CD14-positive monocyte (primary cell): ENCODE measurements at regions not wholly inside any gene's neighbourhood (a gene's known extent, or its start where the extent isn't known, plus 50 kb on each side); places are given as distances from the start of the nearest gene placed in this dataset.

Experiments used
- DNase-seq, 3 donors: peaks; one replicate each; pipeline ENCODE4 v3.0.0-alpha.2; 2011 to 2022
- H2AFZ ChIP-seq: 2 replicates; pipeline ENCODE4 v1.6.0; 2012; ENCODE audit warnings: mild to moderate bottlenecking, low read depth, low read length, inconsistent platforms; ENCODE audit not compliant: insufficient read depth, poor library complexity, severe bottlenecking
- H3K27ac ChIP-seq, 2 donors: 1 replicate in 1 of 2; 2 replicates in 1 of 2; pipeline ENCODE4 v1.5.1; 2012 to 2013; ENCODE audit warnings: low read length in 2 of 2, control low read depth in 1 of 2, inconsistent platforms in 1 of 2, low read depth in 1 of 2, mild to moderate bottlenecking in 1 of 2
- H3K27me3 ChIP-seq, 2 donors: one replicate each; pipeline versions ENCODE4 v1.6.0 to v1.6.1; 2011 to 2013; ENCODE audit warnings: low read length in 2 of 2; ENCODE audit not compliant: control insufficient read depth in 2 of 2, insufficient read depth in 2 of 2
- H3K36me3 ChIP-seq, 2 donors: replicated peaks in 1 of 2; 1 replicate in 1 of 2; 2 replicates in 1 of 2; pipeline versions ENCODE4 v1.5.1 to v1.6.1; 2012 to 2013; ENCODE audit warnings: low read length in 2 of 2, control low read depth in 1 of 2, inconsistent platforms in 1 of 2, mild to moderate bottlenecking in 1 of 2; ENCODE audit not compliant: insufficient read depth in 2 of 2, control insufficient read depth in 1 of 2
- H3K4me1 ChIP-seq, 2 donors: 1 replicate in 1 of 2; 2 replicates in 1 of 2; pipeline versions ENCODE4 v1.5.1 to v1.6.1; 2012 to 2013; ENCODE audit warnings: low read length in 2 of 2, control low read depth in 1 of 2, inconsistent platforms in 1 of 2, mild to moderate bottlenecking in 1 of 2, moderate library complexity in 1 of 2; ENCODE audit not compliant: insufficient read depth in 2 of 2, control insufficient read depth in 1 of 2
- H3K4me2 ChIP-seq: replicated peaks from 2 replicates; pipeline ENCODE3; 2012; ENCODE audit warnings: low read length, moderate library complexity, mild to moderate bottlenecking; ENCODE audit not compliant: poor library complexity, severe bottlenecking; ENCODE audit errors: extremely low read depth
- H3K4me3 ChIP-seq, 3 experiments: fragments of 200-600 bp in 1 of 3; sonication (generic) in 1 of 3; replicated peaks in 1 of 3; 1 replicate in 2 of 3; 2 replicates in 1 of 3; pipeline ENCODE4 v1.5.1; 2011 to 2013; ENCODE audit warnings: low read length in 3 of 3, mild to moderate bottlenecking in 3 of 3, control low read depth in 2 of 3, low read depth in 2 of 3, inconsistent platforms in 1 of 3, moderate library complexity in 1 of 3
- H3K79me2 ChIP-seq: 2 replicates; pipeline ENCODE4 v1.6.0; 2012; ENCODE audit warnings: mild to moderate bottlenecking, control low read depth, inconsistent platforms, low read length, moderate library complexity; ENCODE audit not compliant: insufficient read depth
- H3K9ac ChIP-seq: 2 replicates; pipeline ENCODE4 v1.6.0; 2017; ENCODE audit warnings: low read length, mild to moderate bottlenecking; ENCODE audit not compliant: insufficient read depth, poor library complexity, severe bottlenecking
- H3K9me3 ChIP-seq, 2 donors: replicated peaks in 1 of 2; 1 replicate in 1 of 2; 2 replicates in 1 of 2; pipeline versions ENCODE4 v1.5.1 to v1.6.1; 2012 to 2013; ENCODE audit warnings: low read length in 2 of 2, control low read depth in 1 of 2; ENCODE audit not compliant: control insufficient read depth in 1 of 2, insufficient read depth in 1 of 2
- H4K20me1 ChIP-seq: 2 replicates; pipeline ENCODE4 v1.6.0; 2012; ENCODE audit warnings: mild to moderate bottlenecking, low read length, control low read depth, moderate library complexity; ENCODE audit not compliant: insufficient read depth
- H3K27ac Mint-ChIP-seq, 7 donors: one replicate each; pipeline ENCODE4 v1.8.0; 2020; ENCODE audit warnings: mild to moderate bottlenecking in 7 of 7, mixed read lengths in 7 of 7, moderate library complexity in 6 of 7, inconsistent platforms in 2 of 7
- H3K27me3 Mint-ChIP-seq, 3 donors: one replicate each; pipeline ENCODE4 v1.8.0; 2021 to 2022; ENCODE audit warnings: low read depth in 3 of 3, mild to moderate bottlenecking in 3 of 3, mixed read lengths in 3 of 3, moderate library complexity in 3 of 3, inconsistent platforms in 1 of 3
- H3K36me3 Mint-ChIP-seq, 2 donors: one replicate each; pipeline ENCODE4 v1.8.0; 2020; ENCODE audit warnings: mixed read lengths in 2 of 2, inconsistent platforms in 1 of 2, mild to moderate bottlenecking in 1 of 2
- H3K4me1 Mint-ChIP-seq: one replicate; pipeline ENCODE4 v1.8.0; 2020; ENCODE audit warnings: mild to moderate bottlenecking, mixed read lengths
- H3K4me3 Mint-ChIP-seq, 2 donors: one replicate each; pipeline ENCODE4 v1.8.0; 2020; ENCODE audit warnings: mild to moderate bottlenecking in 2 of 2, mixed read lengths in 2 of 2, moderate library complexity in 1 of 2
- H3K9me3 Mint-ChIP-seq, 7 donors: one replicate each; pipeline ENCODE4 v1.8.0; 2020 to 2022; ENCODE audit warnings: mixed read lengths in 7 of 7, mild to moderate bottlenecking in 6 of 7, moderate library complexity in 6 of 7, inconsistent platforms in 2 of 7
- WGBS: methylation state at CpG from one replicate; pipeline ENCODE4 v1.1.5; 2013; ENCODE audit warnings: missing lambda C conversion rate; ENCODE audit not compliant: insufficient coverage; 5-methylcytosine and 5-hydroxymethylcytosine counted together
- intact Hi-C, 2 donors: fragments of 100-400 bp; cut with micrococcal nuclease; formaldehyde crosslinking; loops; one replicate each; pipeline versions ENCODE4 v1.15.0 to v1.15.1; 2023
- TF ChIP-seq, protein P1 (sequence below): fragments of 200-600 bp; IDR thresholded peaks from one replicate; pipeline ENCODE4 v1.8.0; 2022; ENCODE audit warnings: antibody characterized with exemption, mild to moderate bottlenecking

GRCh38 chr19:28829762-28830161, 383.2 kb downstream of the UQCRFS1 start:
- no peaks in the 10 kb centered on the region for H4K20me1 ChIP-seq
- no peak overlapping the region for H2AFZ ChIP-seq
- TF ChIP-seq, protein P1, sequence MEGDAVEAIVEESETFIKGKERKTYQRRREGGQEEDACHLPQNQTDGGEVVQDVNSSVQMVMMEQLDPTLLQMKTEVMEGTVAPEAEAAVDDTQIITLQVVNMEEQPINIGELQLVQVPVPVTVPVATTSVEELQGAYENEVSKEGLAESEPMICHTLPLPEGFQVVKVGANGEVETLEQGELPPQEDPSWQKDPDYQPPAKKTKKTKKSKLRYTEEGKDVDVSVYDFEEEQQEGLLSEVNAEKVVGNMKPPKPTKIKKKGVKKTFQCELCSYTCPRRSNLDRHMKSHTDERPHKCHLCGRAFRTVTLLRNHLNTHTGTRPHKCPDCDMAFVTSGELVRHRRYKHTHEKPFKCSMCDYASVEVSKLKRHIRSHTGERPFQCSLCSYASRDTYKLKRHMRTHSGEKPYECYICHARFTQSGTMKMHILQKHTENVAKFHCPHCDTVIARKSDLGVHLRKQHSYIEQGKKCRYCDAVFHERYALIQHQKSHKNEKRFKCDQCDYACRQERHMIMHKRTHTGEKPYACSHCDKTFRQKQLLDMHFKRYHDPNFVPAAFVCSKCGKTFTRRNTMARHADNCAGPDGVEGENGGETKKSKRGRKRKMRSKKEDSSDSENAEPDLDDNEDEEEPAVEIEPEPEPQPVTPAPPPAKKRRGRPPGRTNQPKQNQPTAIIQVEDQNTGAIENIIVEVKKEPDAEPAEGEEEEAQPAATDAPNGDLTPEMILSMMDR = no peak
- Mint-ChIP-seq H3K27ac (no peak overlapping the region), H3K4me1 (no peaks in the 10 kb centered on the region), H3K4me3 (no peak overlapping the region), H3K27me3 (peaks cover 0 to 2% (median 1%) of the 10 kb centered on the region in 3 donors), H3K36me3 (no peaks in the 10 kb centered on the region), H3K9me3 (peaks cover 0 to 8% (median 3%) of the 10 kb centered on the region in 7 donors)
- no peaks in the 10 kb centered on the region for H3K27me3 ChIP-seq
- intact Hi-C loops = no loop called here
- H3K79me2 ChIP-seq = no peaks in the 10 kb centered on the region
- no peak overlapping the region for H3K9ac ChIP-seq
- H3K4me1 ChIP-seq = no peaks in the 10 kb centered on the region
- WGBS = 78% methylated on average over 2 of the region's 4 CpGs
- no peak for DNase-seq
- no peak overlapping the region for H3K4me3 ChIP-seq
- no peak overlapping the region for H3K4me2 ChIP-seq
- no peak overlapping the region for H3K27ac ChIP-seq
- H3K9me3 ChIP-seq = no peaks in the 10 kb centered on the region
- no peaks in the 10 kb centered on the region for H3K36me3 ChIP-seq

- H3K9me3 ChIP-seq = no peaks in the 10 kb centered on the region
- TF ChIP-seq, protein P1 = no peak
- intact Hi-C loops = no loop called here
- H3K4me1 Mint-ChIP-seq = no peaks in the 10 kb centered on the region
- no peak for DNase-seq
- H2AFZ ChIP-seq = no peak overlapping the region
- no peaks in the 10 kb centered on the region for H3K36me3 ChIP-seq
- no peak overlapping the region for H3K4me3 Mint-ChIP-seq
- no peak overlapping the region for H3K4me2 ChIP-seq
- H3K9me3 Mint-ChIP-seq = peaks cover 0 to 8% (median 3%) of the 10 kb centered on the region in 7 donors
- H3K4me3 ChIP-seq = no peak overlapping the region
- H3K27me3 ChIP-seq = no peaks in the 10 kb centered on the region
- peaks cover 0 to 2% (median 1%) of the 10 kb centered on the region in 3 donors for H3K27me3 Mint-ChIP-seq
- no CpG with 5 or more reads among the region's 1 CpG for WGBS
- no peak overlapping the region for H3K9ac ChIP-seq
- no peaks in the 10 kb centered on the region for H3K4me1 ChIP-seq
- H4K20me1 ChIP-seq = no peaks in the 10 kb centered on the region
- no peaks in the 10 kb centered on the region for H3K79me2 ChIP-seq
- H3K36me3 Mint-ChIP-seq = no peaks in the 10 kb centered on the region
- no peak overlapping the region for H3K27ac Mint-ChIP-seq
- H3K27ac ChIP-seq = no peak overlapping the region
Measured at GRCh38 chr19:28829359-28829758, 383.6 kb downstream of the UQCRFS1 start.
